Stimulated activated naive CD8-positive, alpha-beta T cell treated with anti-CD3 and anti-CD28 coated beads, Interleukin-15, Interleukin-2, amounts not matched to agents 100 U/mL and 50 U/mL, for 24 hours (primary cell): ENCODE measurements at regions not wholly inside any gene's neighbourhood (a gene's known extent, or its start where the extent isn't known, plus 50 kb on each side); places are given as distances from the start of the nearest gene placed in this dataset.

Source experiments
- ATAC-seq: fragments of 150-1000 bp; cut with Tn5 transposase; one replicate; pipeline ENCODE4 v1.10.0; 2021
- DNase-seq: peaks from one replicate; pipeline ENCODE4 v3.0.0; 2021

- DNase-seq (no peak), ATAC-seq (no peak)
Observed at GRCh38 chr4:23660865-23661264, 229.0 kb downstream of the PPARGC1A start.

GRCh38 chr4:23654791-23655190, 235.1 kb downstream of the PPARGC1A start:
- ATAC-seq (no peak), DNase-seq (no peak)

- ATAC-seq (no peak), DNase-seq (no peak)
Observed at GRCh38 chr4:23648854-23649596, 240.8 kb downstream of the PPARGC1A start.

GRCh38 chr4:23635468-23635867, 254.4 kb downstream of the PPARGC1A start:
- DNase-seq (no peak), ATAC-seq (no peak)

GRCh38 chr4:23631255-23631950, 258.4 kb downstream of the PPARGC1A start:
- ATAC-seq (no peak), DNase-seq (no peak)

- ATAC-seq (no peak), DNase-seq (no peak)
Observed at GRCh38 chr4:23630110-23630509, 259.7 kb downstream of the PPARGC1A start.

- no peak for DNase-seq
- no peak for ATAC-seq
Observed at GRCh38 chr4:23629421-23629820, 260.4 kb downstream of the PPARGC1A start.

GRCh38 chr4:23614284-23614892, 275.5 kb downstream of the PPARGC1A start:
- ATAC-seq, result no peak
- no peak for DNase-seq

- no peak for ATAC-seq
- no peak for DNase-seq
Observed at GRCh38 chr4:23613782-23614181, 276.1 kb downstream of the PPARGC1A start.

- no peak for DNase-seq
- ATAC-seq, result no peak
Observed at GRCh38 chr4:23602720-23603119, 287.1 kb downstream of the PPARGC1A start.

GRCh38 chr4:23594125-23594524, 295.7 kb downstream of the PPARGC1A start:
- DNase-seq, result no peak

GRCh38 chr4:23590431-23590830, 299.4 kb downstream of the PPARGC1A start:
- no peak for ATAC-seq
- no peak for DNase-seq

More at GRCh38 chr4:23594125-23594524, 295.7 kb downstream of the PPARGC1A start:
- ATAC-seq, result no peak

- ATAC-seq (no peak), DNase-seq (no peak)
Observed at GRCh38 chr4:23584024-23584423, 305.8 kb downstream of the PPARGC1A start.

- DNase-seq (no peak), ATAC-seq (no peak)
Observed at GRCh38 chr4:23582671-23583070, 307.2 kb downstream of the PPARGC1A start.

GRCh38 chr4:23579166-23579565, 310.7 kb downstream of the PPARGC1A start:
- no peak for DNase-seq
- no peak for ATAC-seq

GRCh38 chr4:23577398-23577797, 312.4 kb downstream of the PPARGC1A start:
- DNase-seq, result no peak
- no peak for ATAC-seq

GRCh38 chr4:23572382-23572781, 317.5 kb downstream of the PPARGC1A start:
- DNase-seq, result no peak
- ATAC-seq, result no peak

GRCh38 chr4:23567338-23567737, 322.5 kb downstream of the PPARGC1A start:
- ATAC-seq (no peak), DNase-seq (no peak)

- ATAC-seq, result no peak
- DNase-seq, result no peak
Observed at GRCh38 chr4:23560748-23561147, 329.1 kb downstream of the PPARGC1A start.

- ATAC-seq (no peak), DNase-seq (no peak)
Observed at GRCh38 chr4:23558101-23558500, 331.7 kb downstream of the PPARGC1A start.

- no peak for ATAC-seq
- DNase-seq, result no peak
Observed at GRCh38 chr4:23547601-23548000, 342.2 kb downstream of the PPARGC1A start.

- DNase-seq (no peak), ATAC-seq (no peak)
Observed at GRCh38 chr4:23547096-23547495, 342.8 kb downstream of the PPARGC1A start.

GRCh38 chr4:23539969-23540569, 349.8 kb downstream of the PPARGC1A start:
- ATAC-seq, result no peak

More at GRCh38 chr4:23539969-23540569, 349.8 kb downstream of the PPARGC1A start:
- no peak for DNase-seq
